Stromal cell of bone marrow (primary cell): ENCODE measurements at regions not wholly inside any gene's neighbourhood (a gene's known extent, or its start where the extent isn't known, plus 50 kb on each side); places are given as distances from the start of the nearest gene placed in this dataset.
"Not testable (repeated sequence)": the region's sequence is repeated elsewhere in the genome, so short reads cannot be mapped to it uniquely, and the experiment has no call there.

Source experiments
- DNase-seq: peaks from one replicate; pipeline ENCODE4 v3.0.0-alpha.2; 2012; ENCODE audit warnings: low read depth

- DNase-seq = no peak
These were observed 1257.5 kb upstream of the ACVR2A start for GRCh38 chr2:146587291-146587713.

- DNase-seq = no peak
These were observed 1260.5 kb upstream of the ACVR2A start for GRCh38 chr2:146584316-146584715.

- peak; percentile 10 for DNase-seq
These were observed 1265.5 kb upstream of the ACVR2A start for GRCh38 chr2:146579147-146579930.

- no peak for DNase-seq
These were observed 1268.3 kb upstream of the ACVR2A start for GRCh38 chr2:146576339-146577111.

DNA sequence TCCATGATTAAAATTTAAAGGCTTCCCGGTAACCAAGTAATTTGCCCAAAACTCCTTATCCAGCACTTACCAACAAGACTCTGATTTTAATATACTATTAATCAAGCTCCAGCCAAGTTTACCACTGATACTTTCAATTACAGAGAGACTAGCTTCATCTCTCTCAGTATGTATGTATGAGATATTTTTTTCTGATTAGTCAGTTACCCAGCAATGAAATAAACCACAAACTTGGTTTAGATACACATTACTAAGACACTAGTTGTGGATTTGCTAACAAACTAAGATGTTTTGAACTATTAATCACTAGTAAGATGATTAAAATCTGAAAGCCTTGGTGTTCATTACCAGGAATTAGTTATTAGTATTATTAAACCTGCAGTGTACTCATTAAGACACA is 1272.2 kb upstream of the ACVR2A start:
- DNase-seq = peak; percentile 14

DNA sequence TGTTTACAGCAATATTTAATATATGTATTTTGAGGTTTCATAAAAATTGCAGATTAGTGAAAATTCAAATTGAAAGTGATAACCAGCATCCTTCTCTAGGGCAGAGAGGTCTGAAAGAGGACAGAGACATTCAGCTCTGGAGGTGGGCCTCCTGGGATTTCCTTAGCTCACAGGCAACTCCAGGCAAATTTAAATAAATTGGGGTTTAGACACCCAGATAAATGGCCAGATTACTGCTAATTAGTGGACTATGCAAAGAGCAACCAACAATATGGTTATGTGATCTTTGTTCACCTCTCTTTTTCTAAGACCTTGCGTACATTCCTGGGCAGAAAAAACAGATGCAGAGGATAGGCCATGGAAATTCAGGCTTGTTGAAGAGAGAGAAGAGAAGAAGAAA is 1282.8 kb upstream of the ACVR2A start:
- DNase-seq = no peak

- no peak for DNase-seq
These were observed 1297.6 kb upstream of the ACVR2A start for GRCh38 chr2:146547236-146547635.

GRCh38 chr2:146544701-146545100 is 1300.1 kb upstream of the ACVR2A start:
- no peak for DNase-seq

DNA sequence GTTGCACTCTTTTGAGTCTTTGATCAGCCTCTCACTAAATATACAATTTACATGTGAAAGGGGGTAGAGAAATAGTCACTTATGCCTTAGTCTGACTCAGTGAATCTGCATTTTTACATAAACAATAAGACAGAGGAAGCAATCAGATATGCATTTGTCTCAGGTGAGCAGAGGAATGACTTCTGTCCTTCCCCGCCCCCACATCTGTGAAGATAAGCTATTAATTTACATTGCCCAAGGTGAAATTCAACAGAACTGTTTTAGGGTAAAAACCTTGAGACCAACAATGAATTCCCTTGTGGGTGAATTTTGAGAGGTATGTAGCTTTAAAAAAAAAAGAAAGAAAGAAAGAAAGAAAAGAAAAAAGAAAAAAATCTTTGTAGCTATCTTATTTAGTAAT is 1302.9 kb upstream of the ACVR2A start:
- DNase-seq = no peak

DNA sequence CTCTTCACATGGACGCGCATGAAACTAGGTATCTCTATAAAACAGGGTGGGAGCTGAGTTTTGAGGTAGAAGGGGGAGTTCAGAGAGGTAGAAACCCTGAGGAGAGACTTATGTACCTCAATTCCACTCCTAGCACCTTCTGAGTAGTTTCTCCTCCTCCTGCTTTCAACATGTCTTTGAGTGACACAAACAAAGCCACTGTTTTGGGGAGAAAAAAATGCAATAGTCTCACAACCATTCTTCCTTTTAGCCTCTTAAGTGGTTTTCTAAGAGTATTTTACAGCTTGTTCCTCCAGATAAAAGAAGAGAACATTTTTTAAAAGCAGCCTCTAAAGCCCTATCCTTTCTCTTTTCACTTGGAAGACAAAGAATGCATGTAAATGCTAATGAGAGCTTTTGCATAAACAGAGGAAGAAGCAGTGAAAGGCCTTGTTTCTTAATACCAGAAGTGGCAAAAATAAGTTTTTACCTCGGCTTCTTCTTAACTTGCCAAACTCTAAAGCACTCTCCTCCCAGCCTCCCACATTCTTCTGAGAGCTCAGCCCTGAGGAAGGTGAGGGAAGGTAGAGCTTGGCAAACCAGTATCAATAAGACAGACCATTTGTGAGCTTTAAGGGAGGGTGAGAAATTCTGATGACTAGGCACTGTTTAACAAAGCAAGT is 1304.4 kb upstream of the ACVR2A start:
- DNase-seq = no peak

DNA sequence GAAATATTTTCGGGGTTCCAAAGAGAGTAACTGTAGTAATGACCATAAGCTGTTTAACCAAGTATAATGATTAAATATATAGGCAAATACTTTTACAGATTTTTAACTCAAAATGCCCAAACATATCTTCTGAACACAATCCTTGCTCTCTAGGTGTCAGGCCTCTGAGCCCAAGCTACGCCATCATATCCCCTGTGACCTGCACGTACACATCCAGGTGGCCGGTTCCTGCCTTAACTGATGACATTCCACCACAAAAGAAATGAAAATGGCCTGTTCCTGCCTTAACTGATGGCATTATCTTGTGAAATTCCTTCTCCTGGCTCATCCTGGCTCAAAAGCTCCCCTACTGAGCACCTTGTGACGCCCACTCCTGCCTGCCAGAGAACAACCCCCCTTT is 1305.1 kb upstream of the ACVR2A start:
- not testable (repeated sequence) for DNase-seq

DNA sequence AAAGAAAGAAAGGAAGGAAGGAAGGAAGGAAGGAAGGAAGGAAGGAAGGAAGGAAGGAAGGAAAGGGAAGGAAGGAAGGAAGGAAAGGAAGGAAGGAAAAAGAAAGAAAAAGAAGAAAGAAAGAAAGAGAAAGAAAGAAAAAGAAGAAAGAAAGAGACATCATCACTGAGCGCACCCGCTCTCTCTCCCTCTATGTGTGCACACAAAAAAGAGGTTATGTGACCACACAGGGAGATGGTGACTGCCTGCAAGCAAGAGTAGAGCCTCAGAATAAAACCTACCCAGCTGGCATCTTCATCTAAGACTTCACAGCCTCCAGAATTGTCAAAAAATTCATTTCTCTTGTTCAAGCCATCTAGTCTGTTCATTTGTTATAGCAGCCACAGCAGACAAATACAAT is 1307.4 kb upstream of the ACVR2A start:
- no peak for DNase-seq

DNA sequence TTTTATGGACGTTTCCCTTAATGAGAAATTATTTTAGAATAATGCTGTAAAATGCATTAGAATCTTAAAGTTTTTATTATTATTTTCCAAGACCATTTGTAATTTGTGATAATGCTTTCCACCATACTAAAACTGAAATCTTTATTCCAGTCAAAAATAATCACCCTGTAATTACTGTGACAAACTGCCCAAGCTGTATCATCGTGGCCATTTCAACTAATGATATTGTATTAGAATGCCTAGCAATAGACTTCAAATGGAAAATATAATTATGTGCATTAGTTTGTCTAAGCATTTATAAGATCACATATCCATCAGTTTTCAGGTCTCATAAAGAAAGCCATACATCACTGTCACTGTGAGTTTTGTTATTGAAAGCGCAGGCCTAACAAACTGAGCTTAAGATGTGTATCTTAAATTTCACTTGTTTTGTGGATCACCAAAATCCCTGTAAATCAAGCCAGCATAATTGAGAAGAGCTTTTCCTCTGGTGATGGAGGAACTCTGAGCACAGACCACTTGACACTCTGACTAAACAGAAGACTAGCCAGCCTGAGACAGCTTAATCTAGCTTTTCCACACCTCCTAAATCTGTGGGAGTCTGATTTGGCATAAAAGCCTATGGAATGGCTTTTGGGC is 1312.2 kb upstream of the ACVR2A start:
- DNase-seq = no peak

GRCh38 chr2:146532009-146532408 is 1312.8 kb upstream of the ACVR2A start:
- DNase-seq = no peak

- DNase-seq = no peak
These were observed 1313.9 kb upstream of the ACVR2A start for GRCh38 chr2:146530886-146531285.

DNA sequence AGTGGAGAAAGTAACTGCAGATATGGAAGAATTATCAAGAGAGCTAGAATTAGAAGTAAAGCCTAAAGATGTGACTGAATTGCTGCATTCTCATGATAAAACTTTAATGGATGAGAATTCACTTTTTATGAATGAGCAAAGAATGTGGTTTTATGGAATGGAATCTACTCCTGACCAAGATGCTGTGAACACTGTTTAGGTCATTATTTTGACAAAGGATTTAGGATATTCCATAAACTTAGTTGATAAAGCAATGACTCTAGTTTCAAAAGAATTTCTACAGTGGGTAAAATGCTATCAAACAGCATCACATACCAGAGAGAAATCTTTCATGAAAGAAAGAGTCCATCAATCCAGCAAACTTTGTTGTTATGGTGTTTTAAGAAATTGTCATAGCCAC is 1317.7 kb upstream of the ACVR2A start:
- no peak for DNase-seq

GRCh38 chr2:146523196-146523595 is 1321.6 kb upstream of the ACVR2A start:
- no peak for DNase-seq

DNA sequence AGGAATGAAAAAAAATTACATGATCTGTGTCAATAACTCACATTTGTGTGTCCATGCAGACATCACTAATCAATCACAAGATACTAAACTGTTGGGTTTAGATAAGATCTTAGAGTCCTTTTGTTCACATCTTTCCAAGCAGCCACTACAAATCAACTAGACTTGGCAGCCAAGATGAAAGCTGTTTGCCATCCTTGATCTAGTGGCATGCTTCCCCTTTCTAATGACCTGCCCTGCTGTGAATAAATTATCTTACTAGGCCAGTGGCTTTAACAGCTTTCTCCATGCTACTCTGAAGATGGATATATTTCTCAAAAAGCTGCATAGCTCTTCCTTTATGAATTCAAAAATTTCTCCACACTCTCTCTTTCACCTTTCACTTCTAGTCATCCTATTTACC is 1338.0 kb upstream of the ACVR2A start:
- no peak for DNase-seq

- DNase-seq = no peak
These were observed 1341.5 kb upstream of the ACVR2A start for GRCh38 chr2:146503366-146503765.

- DNase-seq = no peak
These were observed 1348.6 kb upstream of the ACVR2A start for GRCh38 chr2:146496248-146496647.

- DNase-seq = no peak
These were observed 1355.4 kb upstream of the ACVR2A start for GRCh38 chr2:146489386-146489785.

GRCh38 chr2:146481629-146482028 is 1363.2 kb upstream of the ACVR2A start:
- DNase-seq = peak; percentile 30
